HFFc6 (cell line): ENCODE measurements at regions not wholly inside any gene's neighbourhood (a gene's known extent, or its start where the extent isn't known, plus 50 kb on each side); places are given as distances from the start of the nearest gene placed in this dataset.

Source experiments
- DNase-seq: peaks from one replicate; pipeline ENCODE4 v3.0.0-alpha.2; 2018
- H3K27ac Mint-ChIP-seq: 2 replicates; pipeline ENCODE4 v1.8.0; 2020; ENCODE audit warnings: mild to moderate bottlenecking, mixed read lengths
- H3K27me3 Mint-ChIP-seq: 2 replicates; pipeline ENCODE4 v1.8.0; 2021; ENCODE audit warnings: mild to moderate bottlenecking, moderate library complexity, mixed read lengths; ENCODE audit not compliant: insufficient read depth
- H3K36me3 Mint-ChIP-seq: 2 replicates; pipeline ENCODE4 v1.8.0; 2021; ENCODE audit warnings: low read depth, mixed read lengths
- H3K4me1 Mint-ChIP-seq: 2 replicates; pipeline ENCODE4 v1.8.0; 2020; ENCODE audit warnings: low read depth, mixed read lengths
- H3K4me3 Mint-ChIP-seq: 2 replicates; pipeline ENCODE4 v1.8.0; 2020; ENCODE audit warnings: mild to moderate bottlenecking, moderate library complexity, mixed read lengths
- H3K9me3 Mint-ChIP-seq: 2 replicates; pipeline ENCODE4 v1.8.0; 2020; ENCODE audit warnings: mild to moderate bottlenecking, mixed read lengths
- TF ChIP-seq, protein P1 (sequence below): fragments of 200-600 bp; sonication (generic); IDR thresholded peaks from 2 replicates; pipeline ENCODE4 v1.5.0; 2021; ENCODE audit warnings: antibody characterized with exemption, mild to moderate bottlenecking

- no peak for DNase-seq
- Mint-ChIP-seq H3K4me3 (no peak overlapping the region), H3K27me3 (no peaks in the 10 kb centered on the region; the same call in 1 of the 2 replicates), H3K4me1 (no peaks in the 10 kb centered on the region), H3K27ac (no peak overlapping the region), H3K36me3 (peaks cover 3% of the 10 kb centered on the region), H3K9me3 (peaks cover 35% of the 10 kb centered on the region)
- TF ChIP-seq, protein P1, sequence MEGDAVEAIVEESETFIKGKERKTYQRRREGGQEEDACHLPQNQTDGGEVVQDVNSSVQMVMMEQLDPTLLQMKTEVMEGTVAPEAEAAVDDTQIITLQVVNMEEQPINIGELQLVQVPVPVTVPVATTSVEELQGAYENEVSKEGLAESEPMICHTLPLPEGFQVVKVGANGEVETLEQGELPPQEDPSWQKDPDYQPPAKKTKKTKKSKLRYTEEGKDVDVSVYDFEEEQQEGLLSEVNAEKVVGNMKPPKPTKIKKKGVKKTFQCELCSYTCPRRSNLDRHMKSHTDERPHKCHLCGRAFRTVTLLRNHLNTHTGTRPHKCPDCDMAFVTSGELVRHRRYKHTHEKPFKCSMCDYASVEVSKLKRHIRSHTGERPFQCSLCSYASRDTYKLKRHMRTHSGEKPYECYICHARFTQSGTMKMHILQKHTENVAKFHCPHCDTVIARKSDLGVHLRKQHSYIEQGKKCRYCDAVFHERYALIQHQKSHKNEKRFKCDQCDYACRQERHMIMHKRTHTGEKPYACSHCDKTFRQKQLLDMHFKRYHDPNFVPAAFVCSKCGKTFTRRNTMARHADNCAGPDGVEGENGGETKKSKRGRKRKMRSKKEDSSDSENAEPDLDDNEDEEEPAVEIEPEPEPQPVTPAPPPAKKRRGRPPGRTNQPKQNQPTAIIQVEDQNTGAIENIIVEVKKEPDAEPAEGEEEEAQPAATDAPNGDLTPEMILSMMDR = no peak
Measured at GRCh38 chr10:121069061-121069850, 218.1 kb downstream of the WDR11 start.

DNA sequence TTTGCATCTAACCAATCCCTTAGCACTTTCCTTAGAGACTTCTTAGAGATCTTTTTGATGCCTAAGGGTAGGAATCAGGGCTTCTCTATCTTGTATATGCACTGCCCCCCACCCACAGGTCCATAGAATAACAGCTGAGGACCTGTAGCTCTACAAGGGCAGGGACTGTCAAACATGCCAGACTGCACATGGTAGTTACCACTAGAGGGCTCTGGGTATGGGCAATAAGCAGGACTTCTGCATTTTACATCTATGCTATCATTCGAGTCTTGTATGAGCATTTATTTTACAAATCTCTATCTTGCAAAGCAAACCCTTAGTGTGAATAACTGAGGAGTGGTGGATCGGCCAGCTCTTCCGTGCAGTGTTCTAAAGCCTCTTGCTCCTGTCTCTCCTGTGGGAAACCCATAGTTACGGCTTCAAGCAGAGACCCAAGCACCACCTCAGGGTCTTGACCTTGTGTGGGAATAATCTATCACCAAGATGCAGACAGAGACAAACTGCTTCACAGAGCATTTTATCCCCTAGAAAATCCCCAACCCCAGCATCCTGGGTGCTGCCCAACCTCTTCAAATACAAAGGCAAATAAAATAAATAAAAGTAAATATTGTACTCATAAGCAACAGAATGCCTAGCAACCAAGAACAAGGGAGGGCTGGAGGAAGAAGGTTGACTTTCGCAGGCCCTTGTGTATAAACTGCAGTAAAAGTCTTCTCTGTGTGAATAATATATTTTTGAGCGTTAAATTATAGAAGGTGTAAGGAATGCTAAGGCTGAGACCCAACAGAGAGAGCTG is 219.3 kb downstream of the WDR11 start:
- no peak for DNase-seq
- Mint-ChIP-seq H3K27ac (no peak overlapping the region), H3K4me3 (no peak overlapping the region), H3K9me3 (peaks cover 45% of the 10 kb centered on the region), H3K36me3 (peaks cover 3% of the 10 kb centered on the region; the same call in 1 of the 2 replicates), H3K27me3 (no peaks in the 10 kb centered on the region; the same call in 1 of the 2 replicates), H3K4me1 (no peaks in the 10 kb centered on the region)
- TF ChIP-seq, protein P1 = no peak

DNA sequence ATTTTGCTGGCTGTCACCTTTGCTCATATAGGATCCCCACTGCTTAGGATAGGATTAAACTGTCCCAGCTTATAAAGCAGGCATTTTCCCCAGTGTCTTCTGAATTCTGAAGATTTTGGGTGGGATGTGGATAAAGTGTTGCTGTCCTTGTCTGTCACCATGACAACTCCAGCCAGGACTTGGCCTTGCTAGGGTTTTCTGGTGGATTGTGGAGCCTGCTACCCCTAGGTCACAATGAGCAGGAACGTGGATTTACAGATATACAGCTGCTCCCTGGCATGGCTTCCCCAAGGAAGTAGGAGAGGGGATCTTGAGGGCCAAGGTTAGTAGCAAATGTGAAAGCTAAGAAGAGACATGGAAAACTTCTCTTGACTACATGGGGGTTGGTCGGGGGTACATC is 220.7 kb downstream of the WDR11 start:
- TF ChIP-seq, protein P1 = no peak
- Mint-ChIP-seq H3K9me3 (peaks cover 51% of the 10 kb centered on the region), H3K27me3 (no peaks in the 10 kb centered on the region; the same call in 1 of the 2 replicates), H3K27ac (no peak overlapping the region), H3K4me3 (no peak overlapping the region), H3K36me3 (peaks cover 3% of the 10 kb centered on the region; the same call in 1 of the 2 replicates), H3K4me1 (no peaks in the 10 kb centered on the region)
- DNase-seq = no peak

GRCh38 chr10:121073728-121074127 is 222.6 kb downstream of the WDR11 start:
- Mint-ChIP-seq H3K27me3 (no peaks in the 10 kb centered on the region; the same call in 1 of the 2 replicates), H3K4me3 (no peak overlapping the region), H3K9me3 (peaks cover 53% of the 10 kb centered on the region), H3K27ac (no peak overlapping the region), H3K4me1 (no peaks in the 10 kb centered on the region), H3K36me3 (no peaks in the 10 kb centered on the region; the same call in 1 of the 2 replicates)
- no peak for DNase-seq
- TF ChIP-seq, protein P1 = no peak

DNA sequence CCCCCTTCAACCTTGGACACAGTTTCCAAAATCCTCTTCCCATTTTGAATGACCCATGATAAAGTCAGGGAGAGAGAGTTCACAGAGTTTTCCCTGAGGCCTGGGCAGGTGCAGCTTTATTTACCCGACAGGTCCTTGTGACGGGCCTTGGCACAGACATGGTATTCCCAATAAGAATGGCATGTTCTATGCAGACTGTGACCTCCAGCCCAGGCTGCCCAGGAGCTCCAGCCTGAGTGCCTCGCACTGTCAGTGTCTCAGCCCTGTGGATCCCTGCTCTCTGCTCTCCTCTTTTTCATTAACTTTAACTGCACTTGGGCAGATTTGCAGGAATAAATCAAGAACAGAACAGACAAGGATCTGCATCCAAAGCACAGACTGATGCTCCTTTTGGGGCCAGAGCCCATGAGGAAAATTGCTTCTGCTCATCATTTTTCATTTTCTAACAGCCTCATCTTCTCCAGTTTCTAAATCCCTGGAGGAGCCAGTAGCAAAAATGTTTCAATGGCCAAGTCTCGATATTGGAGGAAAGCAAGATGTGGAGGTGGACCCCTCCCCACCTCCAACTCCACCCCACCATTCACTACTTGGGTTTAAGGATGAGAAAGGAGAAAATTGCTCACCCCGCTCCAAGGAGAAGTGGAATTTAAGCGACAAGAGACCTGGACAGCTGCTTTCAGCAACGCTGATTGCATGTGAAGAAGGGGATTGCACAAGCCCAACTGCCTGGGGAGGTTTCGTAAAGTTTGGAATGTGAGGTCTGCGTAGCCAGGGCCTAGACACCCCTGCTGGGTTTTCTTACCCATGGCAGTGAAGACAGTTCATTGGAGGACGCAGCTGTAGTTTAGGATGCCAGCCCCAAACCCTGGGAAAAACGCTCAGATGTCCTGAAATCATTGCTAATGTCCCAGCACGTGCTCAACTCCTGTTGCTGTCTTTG is 225.9 kb downstream of the WDR11 start:
- no peak for DNase-seq
- H3K36me3 Mint-ChIP-seq = no peaks in the 10 kb centered on the region
- H3K4me1 Mint-ChIP-seq = no peaks in the 10 kb centered on the region
- TF ChIP-seq, protein P1 = no peak
- no peak overlapping the region for H3K27ac Mint-ChIP-seq
- H3K9me3 Mint-ChIP-seq = peaks cover 45% of the 10 kb centered on the region
- peaks cover 2% of the 10 kb centered on the region; the same call in 1 of the 2 replicates for H3K27me3 Mint-ChIP-seq
- H3K4me3 Mint-ChIP-seq = no peak overlapping the region
